Upper lobe of left lung (tissue), 4 donors: ENCODE measurements at regions not wholly inside any gene's neighbourhood (a gene's known extent, or its start where the extent isn't known, plus 50 kb on each side); places are given as distances from the start of the nearest gene placed in this dataset.

Source experiments
- POLR2A ChIP-seq, 4 donors: fragments of 450-650 bp; IDR thresholded peaks; one replicate each; pipeline ENCODE4 v1.5.1; 2016 to 2017; ENCODE audit warnings: antibody characterized with exemption in 4 of 4, mild to moderate bottlenecking in 2 of 4
- POLR2AphosphoS5 ChIP-seq, 2 donors: sonication (generic); formaldehyde crosslinking; IDR thresholded peaks; one replicate each; pipeline ENCODE4 v1.5.1; 2017; ENCODE audit warnings: antibody characterized with exemption in 2 of 2
- TF ChIP-seq, protein P1 (sequence below), 6 experiments: fragments of 450-650 bp in 4 of 6; fragments of 200-600 bp in 2 of 6; sonication (generic) in 2 of 6; IDR thresholded peaks; one replicate each; pipeline ENCODE4 v1.5.1; 2016 to 2019; ENCODE audit warnings: antibody characterized with exemption in 6 of 6

DNA sequence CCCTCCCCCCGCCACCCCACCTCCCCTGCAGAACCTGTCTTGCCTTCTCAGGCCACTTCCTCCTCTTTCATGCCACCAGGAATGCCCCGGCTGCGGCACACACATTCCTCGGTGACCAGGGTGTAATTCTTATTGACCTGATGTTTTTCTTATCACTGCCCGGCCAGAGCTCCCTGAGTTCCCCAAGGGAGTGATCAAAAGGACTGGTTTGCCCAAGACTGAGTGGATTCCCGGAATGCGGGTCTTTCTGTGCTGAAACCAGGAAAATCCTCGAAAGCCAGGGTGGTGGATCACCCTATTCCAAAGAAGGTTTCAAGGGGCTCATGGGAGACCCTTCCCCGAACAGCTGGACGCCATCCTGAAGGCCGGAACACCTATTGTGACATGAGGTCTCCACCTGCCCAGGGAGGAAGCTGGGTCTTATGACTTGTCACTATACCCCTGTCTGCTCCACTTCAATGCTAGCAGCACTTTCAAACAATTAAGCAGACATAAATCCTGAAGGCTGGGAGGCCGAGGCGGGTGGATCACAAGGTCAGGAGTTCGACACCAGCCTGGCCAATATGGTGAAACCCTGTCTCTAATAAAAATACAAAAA is 53.0 kb upstream of the RPL38 start:
- TF ChIP-seq, protein P1, sequence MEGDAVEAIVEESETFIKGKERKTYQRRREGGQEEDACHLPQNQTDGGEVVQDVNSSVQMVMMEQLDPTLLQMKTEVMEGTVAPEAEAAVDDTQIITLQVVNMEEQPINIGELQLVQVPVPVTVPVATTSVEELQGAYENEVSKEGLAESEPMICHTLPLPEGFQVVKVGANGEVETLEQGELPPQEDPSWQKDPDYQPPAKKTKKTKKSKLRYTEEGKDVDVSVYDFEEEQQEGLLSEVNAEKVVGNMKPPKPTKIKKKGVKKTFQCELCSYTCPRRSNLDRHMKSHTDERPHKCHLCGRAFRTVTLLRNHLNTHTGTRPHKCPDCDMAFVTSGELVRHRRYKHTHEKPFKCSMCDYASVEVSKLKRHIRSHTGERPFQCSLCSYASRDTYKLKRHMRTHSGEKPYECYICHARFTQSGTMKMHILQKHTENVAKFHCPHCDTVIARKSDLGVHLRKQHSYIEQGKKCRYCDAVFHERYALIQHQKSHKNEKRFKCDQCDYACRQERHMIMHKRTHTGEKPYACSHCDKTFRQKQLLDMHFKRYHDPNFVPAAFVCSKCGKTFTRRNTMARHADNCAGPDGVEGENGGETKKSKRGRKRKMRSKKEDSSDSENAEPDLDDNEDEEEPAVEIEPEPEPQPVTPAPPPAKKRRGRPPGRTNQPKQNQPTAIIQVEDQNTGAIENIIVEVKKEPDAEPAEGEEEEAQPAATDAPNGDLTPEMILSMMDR (IDR thresholded peaks at IDR 0.05): no peak
- TF ChIP-seq POLR2A (IDR thresholded peaks at IDR 0.05): no peak
- no peak for TF ChIP-seq POLR2AphosphoS5 (IDR thresholded peaks at IDR 0.05)
